C4-2B (cell line): ENCODE measurements at regions not wholly inside any gene's neighbourhood (a gene's known extent, or its start where the extent isn't known, plus 50 kb on each side); places are given as distances from the start of the nearest gene placed in this dataset.
A peak's percentile ranks its signal among the peaks of the same experiment; 100 is the strongest.

ENCODE experiments used
- H3K27ac ChIP-seq: fragments of 450-650 bp; 2 replicates; pipeline ENCODE4 v1.5.1; 2017
- CTCF ChIP-seq: fragments of 450-650 bp; conservative IDR thresholded peaks from 2 replicates; pipeline ENCODE4 v1.5.1; 2017; ENCODE audit warnings: mild to moderate bottlenecking
- ZFX ChIP-seq: fragments of 450-650 bp; IDR thresholded peaks from 2 replicates; pipeline ENCODE4 v1.6.1; 2017

GRCh38 chr3:15973414-15973813 is 175.6 kb upstream of the ANKRD28 start:
- H3K27ac ChIP-seq = no peak overlapping the region
- TF ChIP-seq CTCF (no peak), ZFX (no peak)

- no peak overlapping the region for H3K27ac ChIP-seq
- no peak for TF ChIP-seq CTCF
- no peak for TF ChIP-seq ZFX
Observed at GRCh38 chr3:15973940-15974339, 176.2 kb upstream of the ANKRD28 start.

GRCh38 chr3:15974647-15975046 is 176.9 kb upstream of the ANKRD28 start:
- H3K27ac ChIP-seq = no peak overlapping the region
- TF ChIP-seq ZFX (no peak), CTCF (peak; percentile 26)

GRCh38 chr3:15976524-15976923 is 178.7 kb upstream of the ANKRD28 start:
- TF ChIP-seq CTCF (no peak), ZFX (no peak)
- H3K27ac ChIP-seq = no peak overlapping the region

GRCh38 chr3:15977090-15977489 is 179.3 kb upstream of the ANKRD28 start:
- H3K27ac ChIP-seq = no peak overlapping the region
- TF ChIP-seq CTCF (no peak), ZFX (no peak)

GRCh38 chr3:15977598-15978232 is 179.9 kb upstream of the ANKRD28 start:
- no peak for TF ChIP-seq CTCF
- TF ChIP-seq ZFX = no peak
- no peak overlapping the region for H3K27ac ChIP-seq

GRCh38 chr3:15978801-15979200 is 181.0 kb upstream of the ANKRD28 start:
- H3K27ac ChIP-seq = no peak overlapping the region
- no peak for TF ChIP-seq ZFX
- TF ChIP-seq CTCF = no peak
